GM13976 (cell line): ENCODE measurements at regions not wholly inside any gene's neighbourhood (a gene's known extent, or its start where the extent isn't known, plus 50 kb on each side); places are given as distances from the start of the nearest gene placed in this dataset.

Experiments used
- DNase-seq: peaks from one replicate; pipeline ENCODE4 v3.0.0; 2012; ENCODE audit warnings: low spot score
- in situ Hi-C: fragments of 300-500 bp; cut with MboI; formaldehyde crosslinking; loops from one replicate; pipeline ENCODE4 v1.12.0; 2022; ENCODE audit warnings: low sequenced_read_pairs, mixed read lengths, inconsistent platforms; ENCODE audit not compliant: unreplicated experiment
- TF ChIP-seq, protein P1 (sequence below): IDR thresholded peaks from 2 replicates; pipeline ENCODE4 v1.5.1; 2012; ENCODE audit warnings: borderline replicate concordance, mild to moderate bottlenecking; ENCODE audit not compliant: insufficient read depth; ENCODE audit errors: extremely low read depth, missing control alignments, control extremely low read depth

DNA sequence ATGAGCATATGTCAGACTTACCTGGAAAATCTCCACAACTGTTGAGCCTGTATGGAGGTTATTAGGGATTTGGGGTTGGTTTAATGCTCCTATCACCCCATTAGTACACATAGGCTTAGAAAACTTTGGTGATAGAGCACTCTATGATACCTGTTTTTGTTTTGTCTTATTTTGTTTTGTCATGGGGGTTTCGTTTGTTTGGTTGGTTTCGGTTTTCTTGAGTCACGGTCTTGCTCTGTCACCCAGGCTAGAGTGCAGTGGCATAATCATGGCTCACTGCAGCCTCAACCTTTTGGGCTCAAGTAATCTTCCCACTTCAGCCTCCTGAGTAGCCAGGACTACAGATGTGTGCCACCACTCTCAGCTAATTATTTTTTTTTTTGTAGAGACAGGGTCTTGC is 70.0 kb downstream of the MZT1 start:
- no peak for DNase-seq
- TF ChIP-seq, protein P1, sequence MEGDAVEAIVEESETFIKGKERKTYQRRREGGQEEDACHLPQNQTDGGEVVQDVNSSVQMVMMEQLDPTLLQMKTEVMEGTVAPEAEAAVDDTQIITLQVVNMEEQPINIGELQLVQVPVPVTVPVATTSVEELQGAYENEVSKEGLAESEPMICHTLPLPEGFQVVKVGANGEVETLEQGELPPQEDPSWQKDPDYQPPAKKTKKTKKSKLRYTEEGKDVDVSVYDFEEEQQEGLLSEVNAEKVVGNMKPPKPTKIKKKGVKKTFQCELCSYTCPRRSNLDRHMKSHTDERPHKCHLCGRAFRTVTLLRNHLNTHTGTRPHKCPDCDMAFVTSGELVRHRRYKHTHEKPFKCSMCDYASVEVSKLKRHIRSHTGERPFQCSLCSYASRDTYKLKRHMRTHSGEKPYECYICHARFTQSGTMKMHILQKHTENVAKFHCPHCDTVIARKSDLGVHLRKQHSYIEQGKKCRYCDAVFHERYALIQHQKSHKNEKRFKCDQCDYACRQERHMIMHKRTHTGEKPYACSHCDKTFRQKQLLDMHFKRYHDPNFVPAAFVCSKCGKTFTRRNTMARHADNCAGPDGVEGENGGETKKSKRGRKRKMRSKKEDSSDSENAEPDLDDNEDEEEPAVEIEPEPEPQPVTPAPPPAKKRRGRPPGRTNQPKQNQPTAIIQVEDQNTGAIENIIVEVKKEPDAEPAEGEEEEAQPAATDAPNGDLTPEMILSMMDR = no peak
- in situ Hi-C loops = no loop called here

DNA sequence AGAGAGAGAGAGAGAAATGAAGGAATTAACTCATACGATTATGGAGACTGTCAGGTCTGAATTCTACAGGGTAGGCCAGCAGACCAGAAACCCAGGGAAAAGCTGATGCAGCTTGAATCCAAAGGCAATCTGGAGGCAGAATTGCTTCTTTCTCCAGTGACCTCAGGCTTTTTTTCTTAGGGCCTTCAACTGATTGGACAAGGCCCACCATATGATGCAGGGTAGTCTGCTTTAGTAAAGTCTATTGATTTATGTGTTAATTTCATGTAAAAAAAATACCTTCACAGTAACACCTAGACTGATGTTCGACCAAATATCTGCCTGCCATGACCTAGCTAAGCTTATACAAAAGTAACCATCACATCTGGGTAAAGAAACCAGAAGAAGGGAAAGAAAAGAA is 71.1 kb downstream of the MZT1 start:
- no peak for DNase-seq
- in situ Hi-C loops = no loop called here
- TF ChIP-seq, protein P1 = no peak

DNA sequence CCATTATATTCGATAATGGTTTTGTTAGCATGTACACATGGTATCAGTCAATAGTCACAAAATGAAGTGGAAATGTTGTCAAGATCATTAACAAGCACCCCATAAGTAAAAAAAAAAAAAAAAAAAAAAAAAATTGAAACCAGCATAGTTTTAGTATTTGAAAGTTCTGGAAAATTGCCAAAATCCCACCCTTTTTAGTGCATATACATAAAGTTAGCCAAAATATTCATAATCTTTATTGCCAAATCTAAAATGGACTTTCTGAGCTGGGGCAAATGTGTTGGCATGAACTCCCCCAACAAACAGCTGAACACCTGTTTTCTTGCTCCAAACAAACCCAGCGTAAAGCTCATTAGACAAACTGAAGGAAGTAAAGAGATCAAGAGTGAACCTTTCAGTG is 73.9 kb downstream of the MZT1 start:
- in situ Hi-C loops = no loop called here
- DNase-seq = no peak
- TF ChIP-seq, protein P1 = no peak

DNA sequence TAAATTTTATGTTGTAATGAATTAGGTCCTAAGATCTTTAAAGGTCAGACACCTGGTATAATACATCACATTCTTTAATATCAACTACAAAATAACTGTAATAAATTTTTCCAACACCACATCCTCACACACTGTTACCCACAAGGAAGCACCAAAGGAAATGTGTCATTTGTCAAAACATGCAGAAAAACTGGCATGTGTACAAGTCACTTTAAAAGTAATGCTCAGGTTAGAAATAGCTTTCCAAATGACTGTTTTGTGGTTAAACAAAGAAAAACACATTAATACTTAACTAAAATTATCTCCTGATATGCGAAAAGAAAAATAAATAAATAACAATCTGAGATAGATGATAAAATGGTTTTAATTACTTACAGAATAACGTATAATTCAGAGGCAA is 74.7 kb downstream of the MZT1 start:
- TF ChIP-seq, protein P1 = no peak
- no peak for DNase-seq
- in situ Hi-C loops = no loop called here

DNA sequence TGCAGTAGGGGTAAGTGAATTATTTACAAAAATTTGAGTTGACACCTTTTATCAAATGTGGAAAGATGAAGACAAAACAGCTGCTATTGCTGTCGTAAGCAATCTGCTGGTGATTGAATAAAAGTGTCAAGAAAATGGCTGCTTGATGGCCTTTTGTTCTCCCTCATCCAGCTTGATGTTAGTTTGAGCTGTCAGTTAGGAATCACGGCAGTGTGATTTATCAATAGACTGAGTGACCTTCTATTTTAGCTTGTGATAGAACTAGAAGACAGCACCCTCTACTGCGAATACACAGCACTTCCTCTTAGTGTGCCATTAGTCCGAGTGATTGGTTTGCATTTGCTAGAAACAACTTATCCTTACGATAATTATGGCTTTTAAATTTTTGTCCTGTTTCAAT is 76.3 kb downstream of the MZT1 start:
- TF ChIP-seq, protein P1 = no peak
- in situ Hi-C loops = no loop called here
- DNase-seq = no peak

DNA sequence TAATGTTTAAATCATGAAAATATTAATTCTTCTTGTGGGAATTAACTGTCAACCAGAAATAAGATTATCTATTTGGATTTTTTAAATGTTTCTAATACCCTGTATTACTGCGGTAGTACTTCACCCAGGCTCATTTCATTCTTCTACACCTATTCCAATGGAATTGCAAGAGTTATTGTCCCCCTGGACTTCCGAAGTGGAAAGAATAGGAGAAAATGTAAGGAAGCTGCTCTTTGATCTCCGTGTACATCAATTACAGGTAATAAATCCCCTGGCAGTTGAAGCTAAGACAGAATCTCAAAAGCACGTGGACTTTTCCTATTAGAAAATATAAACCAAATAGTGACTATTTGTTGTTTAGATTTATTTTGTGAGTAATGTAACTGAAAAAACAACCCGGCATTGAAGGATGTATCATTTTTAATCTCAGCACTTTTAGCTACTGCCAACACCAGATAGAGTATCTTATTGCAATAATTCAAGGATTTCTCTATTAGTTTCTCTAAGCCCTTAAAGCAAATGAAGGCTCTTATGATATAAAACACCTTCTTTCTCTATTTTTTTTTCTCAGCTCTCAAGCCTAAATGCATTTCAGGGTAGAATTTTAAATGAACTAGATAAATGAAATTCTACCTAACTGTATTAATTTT is 77.3 kb downstream of the MZT1 start:
- in situ Hi-C loops = no loop called here
- TF ChIP-seq, protein P1 = no peak
- no peak for DNase-seq
